Astrocyte of the spinal cord (primary cell): ENCODE measurements at regions not wholly inside any gene's neighbourhood (a gene's known extent, or its start where the extent isn't known, plus 50 kb on each side); places are given as distances from the start of the nearest gene placed in this dataset.

Experiments used
- DNase-seq: peaks from one replicate; pipeline ENCODE4 v3.0.0; 2011; ENCODE audit warnings: low read depth, low spot score
- H3K4me3 ChIP-seq: 2 replicates; pipeline ENCODE4 v1.5.1; 2011; ENCODE audit warnings: low read depth, mild to moderate bottlenecking, low read length, moderate library complexity
- in situ Hi-C: cut with HindIII; loops from 2 replicates; pipeline ENCODE4 v1.10.0; 2017; ENCODE audit warnings: low sequenced_read_pairs
- TF ChIP-seq, protein P1 (sequence below): IDR thresholded peaks from 2 replicates; pipeline ENCODE4 v1.5.1; 2012; ENCODE audit warnings: low read depth, mild to moderate bottlenecking, low read length, inconsistent platforms

DNA sequence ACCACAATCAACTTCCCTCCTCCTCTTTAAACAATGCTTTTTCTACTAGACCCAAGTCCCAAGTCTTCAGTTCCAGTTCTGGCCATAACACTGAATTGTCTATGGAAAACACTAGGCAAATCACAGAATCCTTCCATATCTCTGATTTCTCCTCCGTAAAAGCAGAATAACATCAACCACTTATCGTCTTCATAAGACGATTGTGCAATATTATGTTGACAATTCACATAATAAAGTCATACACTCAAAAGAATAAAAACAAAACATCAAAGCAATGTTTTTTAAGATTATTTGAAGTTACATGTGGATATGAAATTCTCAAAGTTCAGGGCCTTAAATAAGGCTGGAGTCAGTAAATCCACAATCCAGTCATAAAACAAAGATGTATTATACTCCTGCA, 84.4 kb downstream of the MTERF1 start:
- no peak overlapping the region for H3K4me3 ChIP-seq
- no peak for DNase-seq
- in situ Hi-C loops: no loop called here
- TF ChIP-seq, protein P1, sequence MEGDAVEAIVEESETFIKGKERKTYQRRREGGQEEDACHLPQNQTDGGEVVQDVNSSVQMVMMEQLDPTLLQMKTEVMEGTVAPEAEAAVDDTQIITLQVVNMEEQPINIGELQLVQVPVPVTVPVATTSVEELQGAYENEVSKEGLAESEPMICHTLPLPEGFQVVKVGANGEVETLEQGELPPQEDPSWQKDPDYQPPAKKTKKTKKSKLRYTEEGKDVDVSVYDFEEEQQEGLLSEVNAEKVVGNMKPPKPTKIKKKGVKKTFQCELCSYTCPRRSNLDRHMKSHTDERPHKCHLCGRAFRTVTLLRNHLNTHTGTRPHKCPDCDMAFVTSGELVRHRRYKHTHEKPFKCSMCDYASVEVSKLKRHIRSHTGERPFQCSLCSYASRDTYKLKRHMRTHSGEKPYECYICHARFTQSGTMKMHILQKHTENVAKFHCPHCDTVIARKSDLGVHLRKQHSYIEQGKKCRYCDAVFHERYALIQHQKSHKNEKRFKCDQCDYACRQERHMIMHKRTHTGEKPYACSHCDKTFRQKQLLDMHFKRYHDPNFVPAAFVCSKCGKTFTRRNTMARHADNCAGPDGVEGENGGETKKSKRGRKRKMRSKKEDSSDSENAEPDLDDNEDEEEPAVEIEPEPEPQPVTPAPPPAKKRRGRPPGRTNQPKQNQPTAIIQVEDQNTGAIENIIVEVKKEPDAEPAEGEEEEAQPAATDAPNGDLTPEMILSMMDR: no peak

DNA sequence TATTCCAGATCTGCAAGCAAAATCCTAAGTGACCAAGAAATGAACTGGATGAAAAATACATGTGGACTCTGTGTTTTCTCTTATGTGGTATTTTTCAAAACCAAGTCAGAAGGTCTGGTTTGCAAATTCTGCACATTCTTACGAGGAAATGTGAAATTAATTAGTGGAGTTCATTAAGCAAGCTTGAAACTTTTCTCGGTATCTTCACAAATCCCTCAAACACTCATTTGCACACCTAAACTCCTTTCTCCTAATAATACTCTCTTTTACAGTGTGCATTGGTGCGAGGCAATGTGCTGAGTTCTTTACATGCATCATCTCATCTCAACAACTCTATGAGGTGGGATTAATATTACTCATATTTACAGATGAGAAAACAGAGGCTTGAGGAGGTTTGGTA, 82.1 kb downstream of the MTERF1 start:
- in situ Hi-C loops: no loop called here
- DNase-seq: no peak
- no peak overlapping the region for H3K4me3 ChIP-seq
- TF ChIP-seq, protein P1: no peak

DNA sequence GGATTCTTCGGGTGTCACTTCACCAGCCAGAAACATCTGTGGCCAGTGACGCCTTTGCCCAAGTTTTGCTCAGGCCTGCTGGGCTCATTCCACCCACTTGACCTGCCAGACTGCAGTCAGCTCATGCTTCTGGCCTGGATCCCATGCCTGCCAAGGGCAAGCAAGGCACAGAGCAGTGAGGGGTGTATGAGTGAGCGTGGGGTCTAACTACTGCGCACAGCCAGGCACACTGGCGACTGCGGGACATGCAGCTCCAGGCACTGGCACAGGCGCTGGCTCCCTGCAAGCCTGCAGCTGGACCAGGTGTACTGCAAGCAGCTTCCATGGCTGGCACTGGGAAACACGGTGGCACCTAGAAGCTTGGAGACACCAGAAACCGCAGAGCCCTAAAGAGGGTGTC, 80.1 kb downstream of the MTERF1 start:
- DNase-seq: no peak
- in situ Hi-C loops: no loop called here
- TF ChIP-seq, protein P1: no peak

DNA sequence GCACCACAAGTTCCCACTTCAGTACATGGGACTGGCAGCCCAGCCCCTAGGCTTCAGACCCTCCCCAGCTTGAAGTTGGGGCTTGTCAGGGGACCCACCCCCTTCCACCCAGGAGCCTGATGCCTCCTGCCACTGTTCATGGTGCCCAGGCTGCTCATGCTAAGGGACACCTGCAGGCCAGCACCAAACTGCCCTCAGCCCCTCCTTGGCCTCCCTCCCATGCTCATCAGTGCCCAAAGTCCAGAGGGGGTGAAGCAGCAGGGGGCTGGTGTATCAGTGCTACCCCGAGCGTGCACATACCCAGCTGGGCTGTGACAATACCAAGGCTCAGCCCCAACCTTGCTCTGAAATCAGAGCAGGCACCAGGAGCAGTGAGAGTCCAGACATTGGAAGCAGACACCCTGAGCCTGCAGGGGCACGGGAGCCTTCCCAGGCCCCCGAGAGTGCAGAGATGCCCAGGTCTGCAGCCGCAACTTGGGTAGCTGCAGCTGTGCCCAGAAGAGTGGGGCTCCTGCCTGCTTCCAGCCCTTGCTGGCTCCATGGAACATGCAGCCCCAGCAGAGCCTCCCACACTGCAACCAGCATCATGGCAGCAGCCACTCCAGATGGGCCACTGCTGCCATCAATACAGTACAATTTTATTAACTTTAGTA, 79.0 kb downstream of the MTERF1 start:
- TF ChIP-seq, protein P1: no peak
- no peak overlapping the region for H3K4me3 ChIP-seq
- no peak for DNase-seq
- in situ Hi-C loops: no loop called here

More for the DNA sequence above, 80.1 kb downstream of the MTERF1 start:
- no peak overlapping the region for H3K4me3 ChIP-seq

DNA sequence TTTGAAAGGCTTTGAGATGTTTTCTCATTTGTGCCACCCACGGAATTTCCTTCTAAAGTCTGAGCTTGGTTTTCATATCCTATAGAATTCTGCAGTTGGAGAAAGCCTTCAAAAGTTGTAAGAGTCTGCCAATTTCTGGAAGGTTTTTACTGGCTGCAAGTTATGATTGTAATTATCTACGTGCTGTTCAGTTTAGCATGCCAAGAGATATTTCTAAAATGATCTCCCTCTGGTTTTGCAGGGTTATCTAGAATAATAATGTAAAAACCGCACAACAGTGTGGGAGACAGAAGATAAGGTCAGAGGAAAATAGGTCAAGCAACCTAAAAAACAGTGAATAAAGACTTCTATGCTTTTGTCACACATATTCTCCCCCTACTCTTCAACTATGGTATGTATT, 69.3 kb downstream of the MTERF1 start:
- in situ Hi-C loops: no loop called here

DNA sequence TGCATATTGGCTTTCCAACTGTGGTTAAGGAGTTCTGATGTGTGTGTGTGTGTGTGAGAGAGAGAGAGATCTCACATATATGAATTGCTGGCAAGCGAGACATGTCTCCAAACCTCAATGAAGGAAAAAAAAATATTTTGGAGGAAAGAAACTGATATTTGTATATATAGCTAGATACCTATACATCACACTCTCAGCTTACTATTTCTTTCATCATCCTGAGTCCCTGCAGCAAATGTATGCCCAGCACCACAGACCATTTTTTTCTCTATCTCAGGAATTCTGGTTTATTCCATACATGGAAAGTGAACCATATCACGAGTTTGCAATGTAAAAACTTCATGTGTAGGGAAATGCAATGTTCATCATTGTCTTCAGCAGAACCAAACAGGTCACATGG, 68.9 kb downstream of the MTERF1 start:
- TF ChIP-seq, protein P1: no peak
- no peak for DNase-seq
- no peak overlapping the region for H3K4me3 ChIP-seq
- in situ Hi-C loops: no loop called here

More for the DNA sequence above, 69.3 kb downstream of the MTERF1 start:
- TF ChIP-seq, protein P1: no peak
- DNase-seq: no peak
- no peak overlapping the region for H3K4me3 ChIP-seq

DNA sequence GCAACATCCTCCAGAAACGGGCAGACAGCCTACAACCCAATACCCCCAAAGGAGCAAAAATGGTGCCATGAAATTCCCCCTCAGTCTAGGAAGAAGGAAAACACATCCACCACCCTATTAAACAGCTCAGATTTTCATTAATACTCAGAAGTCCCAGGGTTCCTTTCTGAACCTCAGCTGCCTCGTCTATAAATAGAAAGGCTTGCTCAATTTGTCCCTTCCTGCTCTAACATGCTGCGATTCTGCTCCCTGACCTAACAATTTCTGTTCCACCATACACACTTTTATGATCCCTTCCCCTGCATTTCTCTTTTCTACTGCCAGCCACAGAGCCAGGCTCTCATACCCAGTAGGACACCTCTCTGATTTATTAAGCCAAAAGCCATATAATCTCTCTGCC, 68.1 kb downstream of the MTERF1 start:
- DNase-seq: no peak
- in situ Hi-C loops: no loop called here
- TF ChIP-seq, protein P1: no peak
- H3K4me3 ChIP-seq: no peak overlapping the region
